ENCODE measurements at regions not wholly inside any gene's neighbourhood (a gene's known extent, or its start where the extent isn't known, plus 50 kb on each side); places are given as distances from the start of the nearest gene placed in this dataset.
"Not testable (repeated sequence)": the region's sequence is repeated elsewhere in the genome, so short reads cannot be mapped to it uniquely, and the experiment has no call there.

DNA sequence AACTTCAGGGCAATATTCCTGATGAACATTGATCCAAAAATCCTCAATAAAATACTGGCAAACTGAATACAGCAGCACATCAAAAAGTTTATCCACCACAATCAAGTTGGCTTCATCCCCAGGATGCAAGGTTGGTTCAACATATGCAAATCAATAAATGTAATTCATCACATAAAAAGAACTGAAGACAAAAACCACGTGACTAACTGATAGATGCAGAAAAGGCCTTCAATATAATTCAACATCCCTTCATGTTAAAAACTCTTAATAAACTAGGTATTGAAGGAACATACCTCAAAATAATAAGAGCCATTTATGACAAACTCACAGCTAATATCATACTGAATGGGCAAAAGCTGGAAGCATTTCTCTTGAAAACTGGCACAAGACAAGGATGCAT lies 85.3 kb upstream of the THSD7B start:
- TF ChIP-seq, protein P1, sequence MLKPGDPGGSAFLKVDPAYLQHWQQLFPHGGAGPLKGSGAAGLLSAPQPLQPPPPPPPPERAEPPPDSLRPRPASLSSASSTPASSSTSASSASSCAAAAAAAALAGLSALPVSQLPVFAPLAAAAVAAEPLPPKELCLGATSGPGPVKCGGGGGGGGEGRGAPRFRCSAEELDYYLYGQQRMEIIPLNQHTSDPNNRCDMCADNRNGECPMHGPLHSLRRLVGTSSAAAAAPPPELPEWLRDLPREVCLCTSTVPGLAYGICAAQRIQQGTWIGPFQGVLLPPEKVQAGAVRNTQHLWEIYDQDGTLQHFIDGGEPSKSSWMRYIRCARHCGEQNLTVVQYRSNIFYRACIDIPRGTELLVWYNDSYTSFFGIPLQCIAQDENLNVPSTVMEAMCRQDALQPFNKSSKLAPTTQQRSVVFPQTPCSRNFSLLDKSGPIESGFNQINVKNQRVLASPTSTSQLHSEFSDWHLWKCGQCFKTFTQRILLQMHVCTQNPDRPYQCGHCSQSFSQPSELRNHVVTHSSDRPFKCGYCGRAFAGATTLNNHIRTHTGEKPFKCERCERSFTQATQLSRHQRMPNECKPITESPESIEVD (tag by site-specific recombination; IDR thresholded peaks at IDR 0.05): not testable (repeated sequence)
- TF ChIP-seq ZNF138 (tag by site-specific recombination; IDR thresholded peaks at IDR 0.05; ENCODE audit: borderline replicate concordance): not testable (repeated sequence)
